HCT116 (cell line): ENCODE measurements at regions not wholly inside any gene's neighbourhood (a gene's known extent, or its start where the extent isn't known, plus 50 kb on each side); places are given as distances from the start of the nearest gene placed in this dataset.

Experiments
- CEBPB ChIP-seq: IDR thresholded peaks from 2 replicates; pipeline ENCODE4 v1.6.1; 2012; ENCODE audit warnings: low read depth
- EZH2 ChIP-seq: fragments of 200-600 bp; sonication (generic); IDR thresholded peaks from 2 replicates; pipeline ENCODE4 v1.6.1; 2017; ENCODE audit warnings: antibody characterized with exemption, mixed run types
- JUND ChIP-seq: IDR thresholded peaks from 2 replicates; pipeline ENCODE4 v1.6.1; 2012
- POLR2A ChIP-seq: IDR thresholded peaks from 2 replicates; pipeline ENCODE4 v1.7.0; 2011; ENCODE audit warnings: borderline replicate concordance; ENCODE audit not compliant: insufficient read depth, insufficient read length; ENCODE audit errors: extremely low read depth
- POLR2AphosphoS5 ChIP-seq: IDR thresholded peaks from 2 replicates; pipeline ENCODE4 v1.6.1; 2011; ENCODE audit warnings: mild to moderate bottlenecking, low read depth, low read length, moderate library complexity
- SIN3A ChIP-seq: IDR thresholded peaks from 2 replicates; pipeline ENCODE4 v1.6.1; 2012; ENCODE audit warnings: low read depth
- TF ChIP-seq, protein P1 (sequence below), 3 experiments: fragments of 200-600 bp in 1 of 3; sonication (generic) in 1 of 3; IDR thresholded peaks in 2 of 3; conservative IDR thresholded peaks in 1 of 3; 2 replicates each; pipeline ENCODE4 v1.5.1; 2012 to 2017; ENCODE audit warnings: low read depth in 2 of 3, low read length in 2 of 3, antibody characterized with exemption in 1 of 3, borderline replicate concordance in 1 of 3, control low read depth in 1 of 3, mild to moderate bottlenecking in 1 of 3, mixed read lengths in 1 of 3, mixed run types in 1 of 3, moderate library complexity in 1 of 3; ENCODE audit not compliant: insufficient read depth in 1 of 3
- TF ChIP-seq, protein P2 (sequence below): IDR thresholded peaks from 2 replicates; pipeline ENCODE4 v1.6.1; 2012

GRCh38 chr5:172511952-172512351, 57.6 kb upstream of the SH3PXD2B start:
- TF ChIP-seq POLR2A (no peak), EZH2 (no peak), POLR2AphosphoS5 (no peak), JUND (no peak), SIN3A (no peak), CEBPB (no peak)
- TF ChIP-seq, protein P1, sequence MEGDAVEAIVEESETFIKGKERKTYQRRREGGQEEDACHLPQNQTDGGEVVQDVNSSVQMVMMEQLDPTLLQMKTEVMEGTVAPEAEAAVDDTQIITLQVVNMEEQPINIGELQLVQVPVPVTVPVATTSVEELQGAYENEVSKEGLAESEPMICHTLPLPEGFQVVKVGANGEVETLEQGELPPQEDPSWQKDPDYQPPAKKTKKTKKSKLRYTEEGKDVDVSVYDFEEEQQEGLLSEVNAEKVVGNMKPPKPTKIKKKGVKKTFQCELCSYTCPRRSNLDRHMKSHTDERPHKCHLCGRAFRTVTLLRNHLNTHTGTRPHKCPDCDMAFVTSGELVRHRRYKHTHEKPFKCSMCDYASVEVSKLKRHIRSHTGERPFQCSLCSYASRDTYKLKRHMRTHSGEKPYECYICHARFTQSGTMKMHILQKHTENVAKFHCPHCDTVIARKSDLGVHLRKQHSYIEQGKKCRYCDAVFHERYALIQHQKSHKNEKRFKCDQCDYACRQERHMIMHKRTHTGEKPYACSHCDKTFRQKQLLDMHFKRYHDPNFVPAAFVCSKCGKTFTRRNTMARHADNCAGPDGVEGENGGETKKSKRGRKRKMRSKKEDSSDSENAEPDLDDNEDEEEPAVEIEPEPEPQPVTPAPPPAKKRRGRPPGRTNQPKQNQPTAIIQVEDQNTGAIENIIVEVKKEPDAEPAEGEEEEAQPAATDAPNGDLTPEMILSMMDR (IDR thresholded peaks at IDR 0.05 in 2 of 3, conservative IDR thresholded peaks at IDR 0.05 in 1 of 3; ENCODE audit: borderline replicate concordance in 1 of 3, insufficient read depth in 1 of 3, low read depth in 2 of 3, low read length in 2 of 3): no peak
- TF ChIP-seq, protein P2, sequence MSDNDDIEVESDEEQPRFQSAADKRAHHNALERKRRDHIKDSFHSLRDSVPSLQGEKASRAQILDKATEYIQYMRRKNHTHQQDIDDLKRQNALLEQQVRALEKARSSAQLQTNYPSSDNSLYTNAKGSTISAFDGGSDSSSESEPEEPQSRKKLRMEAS: no peak
